Spleen (tissue), 11 donors: ENCODE measurements at regions not wholly inside any gene's neighbourhood (a gene's known extent, or its start where the extent isn't known, plus 50 kb on each side); places are given as distances from the start of the nearest gene placed in this dataset.

Experiments
- DNase-seq: peaks from one replicate; pipeline ENCODE4 v3.0.0-alpha.2; 2020
- H3K27ac ChIP-seq, 8 donors: fragments of 200-600 bp; sonication (generic) in 7 of 8; 1 replicate in 4 of 8; 2 replicates in 4 of 8; pipeline versions ENCODE4 v1.5.0 to v1.8.0; 2016 to 2021; ENCODE audit warnings: inconsistent platforms in 4 of 8, mild to moderate bottlenecking in 4 of 8, moderate library complexity in 1 of 8
- H3K27me3 ChIP-seq, 7 donors: fragments of 200-600 bp; sonication (generic) in 6 of 7; replicated peaks in 1 of 7; 1 replicate in 4 of 7; 2 replicates in 3 of 7; pipeline versions ENCODE4 v1.5.0 to v1.8.0; 2016 to 2021; ENCODE audit warnings: inconsistent platforms in 3 of 7, mild to moderate bottlenecking in 1 of 7
- H3K36me3 ChIP-seq, 6 donors: fragments of 200-600 bp; sonication (generic) in 5 of 6; 1 replicate in 4 of 6; 2 replicates in 2 of 6; pipeline versions ENCODE4 v1.5.0 to v1.8.0; 2016 to 2021; ENCODE audit warnings: inconsistent platforms in 2 of 6
- H3K4me1 ChIP-seq, 6 donors: fragments of 200-600 bp; sonication (generic) in 5 of 6; 1 replicate in 3 of 6; 2 replicates in 3 of 6; pipeline versions ENCODE4 v1.5.0 to v1.8.0; 2016 to 2021; ENCODE audit warnings: inconsistent platforms in 3 of 6
- H3K4me3 ChIP-seq, 8 donors: fragments of 200-600 bp; sonication (generic) in 7 of 8; 1 replicate in 4 of 8; 2 replicates in 4 of 8; pipeline versions ENCODE4 v1.5.0 to v1.8.0; 2016 to 2021; ENCODE audit warnings: inconsistent platforms in 4 of 8, mild to moderate bottlenecking in 4 of 8, moderate library complexity in 2 of 8
- H3K9me3 ChIP-seq, 8 donors: fragments of 200-600 bp; sonication (generic) in 7 of 8; 1 replicate in 4 of 8; 2 replicates in 4 of 8; pipeline versions ENCODE4 v1.5.0 to v1.8.0; 2016 to 2021; ENCODE audit warnings: inconsistent platforms in 4 of 8
- CTCF ChIP-seq, 11 experiments: fragments of 200-600 bp in 7 of 11; fragments of 450-650 bp in 4 of 11; sonication (generic) in 4 of 11; IDR thresholded peaks in 8 of 11; conservative IDR thresholded peaks in 3 of 11; 1 replicate in 7 of 11; 2 replicates in 4 of 11; pipeline versions ENCODE4 v1.4.0 to v1.8.0; 2016 to 2021; ENCODE audit warnings: antibody characterized with exemption in 11 of 11, inconsistent platforms in 4 of 11, mild to moderate bottlenecking in 1 of 11
- POLR2A ChIP-seq, 3 donors: fragments of 450-650 bp; IDR thresholded peaks; one replicate each; pipeline ENCODE4 v1.5.1; 2017; ENCODE audit warnings: antibody characterized with exemption in 3 of 3, mild to moderate bottlenecking in 1 of 3
- POLR2AphosphoS5 ChIP-seq, 3 donors: sonication (generic); formaldehyde crosslinking; IDR thresholded peaks; one replicate each; pipeline ENCODE4 v1.5.1; 2017; ENCODE audit warnings: antibody characterized with exemption in 3 of 3
- WGBS, 5 donors: extraction: QIAGEN DNeasy Blood & Tissue Kit in 3 of 5; methylation state at CpG; one replicate each; pipeline versions ENCODE4 v1.1.5 to v1.1.7; 2013 to 2018; 5-methylcytosine and 5-hydroxymethylcytosine counted together
- intact Hi-C: fragments of 100-400 bp; cut with DNase I; formaldehyde crosslinking; loops from one replicate; pipeline ENCODE4 v1.15.0; 2023; ENCODE audit warnings: low total_unique reads
- donor health status: healthy with polysubstance abuse.
- donor health status: DM: no; HTN: no; CAD: no; lungs with moderate emphysema.
- donor health status: DM: no; HTN: no; CAD: no.
- donor health status: Bipolar disorder and iron deficiency.
- donor health status: healthy.
- donor health status: DM: no; HTN: no; CAD: no.
- donor health status: DM: yes; HTN: yes; CAD: no.

GRCh38 chr14:86955771-86956354 is 1037.1 kb downstream of the GALC start:
- WGBS, 5 donors = 46 to 62% (median 53%) methylated on average over 5 of the region's 5 CpGs
- TF ChIP-seq CTCF (IDR thresholded peaks at IDR 0.05 in 8 of 11, conservative IDR thresholded peaks at IDR 0.05 in 3 of 11) (no peak), POLR2A (IDR thresholded peaks at IDR 0.05) (no peak)
- H3K27ac ChIP-seq = no peak overlapping the region

GRCh38 chr14:86954623-86955022 is 1038.4 kb downstream of the GALC start:
- Histone ChIP-seq H3K4me3 (no peak overlapping the region), H3K27me3 (no peaks in the 10 kb centered on the region), H3K36me3 (no peaks in the 10 kb centered on the region), H3K4me1 (no peaks in the 10 kb centered on the region), H3K27ac (no peak overlapping the region), H3K9me3 (peaks cover 0 to 5% (median 0%) of the 10 kb centered on the region in 8 donors)
- no peak for DNase-seq
- 26 to 62% (median 45%) methylated on average over 1 of the region's 1 CpG for WGBS, 5 donors
- TF ChIP-seq POLR2AphosphoS5 (IDR thresholded peaks at IDR 0.05) (no peak), POLR2A (IDR thresholded peaks at IDR 0.05) (no peak), CTCF (IDR thresholded peaks at IDR 0.05 in 8 of 11, conservative IDR thresholded peaks at IDR 0.05 in 3 of 11) (no peak)
- intact Hi-C loops = no loop called here

More at GRCh38 chr14:86955771-86956354, 1037.1 kb downstream of the GALC start:
- Histone ChIP-seq H3K4me3 (no peak overlapping the region), H3K4me1 (no peaks in the 10 kb centered on the region), H3K27me3 (no peaks in the 10 kb centered on the region), H3K36me3 (no peaks in the 10 kb centered on the region), H3K9me3 (peaks cover 0 to 5% (median 0%) of the 10 kb centered on the region in 8 donors)
- DNase-seq = no peak
- intact Hi-C loops = no loop called here

DNA sequence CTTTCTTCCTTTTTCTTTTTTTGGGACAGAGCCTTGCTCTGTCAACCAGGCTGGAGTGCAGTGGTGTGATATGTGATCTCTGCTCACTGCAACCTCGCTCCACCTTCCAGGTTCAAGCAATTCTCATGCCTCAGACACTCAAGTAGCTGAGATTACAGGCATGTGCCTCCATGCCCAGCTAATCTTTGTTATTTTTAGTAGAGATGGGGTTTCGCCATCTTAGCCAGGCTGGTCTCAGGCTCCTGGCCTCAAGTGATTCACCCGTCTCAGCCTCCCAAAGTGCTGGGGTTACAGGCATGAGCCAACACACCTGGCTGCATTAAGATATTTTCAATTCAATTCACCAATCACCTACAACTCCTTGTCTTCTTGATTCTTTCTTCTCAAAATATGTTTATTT is 1046.5 kb downstream of the GALC start:
- DNase-seq = no peak
- Histone ChIP-seq H3K4me3 (no peak overlapping the region), H3K4me1 (no peaks in the 10 kb centered on the region), H3K27me3 (no peaks in the 10 kb centered on the region), H3K9me3 (peaks cover 0 to 5% (median 0%) of the 10 kb centered on the region in 8 donors), H3K27ac (no peak overlapping the region), H3K36me3 (no peaks in the 10 kb centered on the region)
- TF ChIP-seq POLR2AphosphoS5 (IDR thresholded peaks at IDR 0.05) (no peak), CTCF (IDR thresholded peaks at IDR 0.05 in 8 of 11, conservative IDR thresholded peaks at IDR 0.05 in 3 of 11) (no peak), POLR2A (IDR thresholded peaks at IDR 0.05) (no peak)
- intact Hi-C loops = no loop called here
- 77 to 86% (median 85%) methylated on average over 3 of the region's 3 CpGs for WGBS, 5 donors

GRCh38 chr14:86944434-86944833 is 1048.5 kb downstream of the GALC start:
- no peak for DNase-seq
- Histone ChIP-seq H3K36me3 (no peaks in the 10 kb centered on the region), H3K9me3 (peaks cover 0 to 4% (median 0%) of the 10 kb centered on the region in 8 donors), H3K27ac (no peak overlapping the region), H3K27me3 (no peaks in the 10 kb centered on the region), H3K4me3 (no peak overlapping the region), H3K4me1 (no peaks in the 10 kb centered on the region)
- TF ChIP-seq POLR2A (IDR thresholded peaks at IDR 0.05) = no peak
- no peak for TF ChIP-seq POLR2AphosphoS5 (IDR thresholded peaks at IDR 0.05)
- TF ChIP-seq CTCF (IDR thresholded peaks at IDR 0.05 in 8 of 11, conservative IDR thresholded peaks at IDR 0.05 in 3 of 11) = no peak
- 86 to 91% (median 89%) methylated on average over 5 of the region's 5 CpGs for WGBS, 5 donors
- intact Hi-C loops = no loop called here
